K562 (cell line): ENCODE measurements at regions not wholly inside any gene's neighbourhood (a gene's known extent, or its start where the extent isn't known, plus 50 kb on each side); places are given as distances from the start of the nearest gene placed in this dataset.

Experiments
- CHD1 ChIP-seq: fragments of 200-600 bp; sonication (generic); IDR thresholded peaks from one replicate; pipeline ENCODE4 v1.6.1; 2012; ENCODE audit warnings: mild to moderate bottlenecking, moderate library complexity, low read length, inconsistent platforms
- CTCF ChIP-seq, 3 experiments: IDR thresholded peaks in 2 of 3; conservative IDR thresholded peaks in 1 of 3; 2 replicates each; pipeline ENCODE4 v1.5.1; 2011 to 2012; ENCODE audit warnings: low read length in 3 of 3, mild to moderate bottlenecking in 3 of 3, control low read depth in 2 of 3, improper control_type of control experiment in 1 of 3, inconsistent platforms in 1 of 3, low read depth in 1 of 3, mixed read lengths in 1 of 3, moderate library complexity in 1 of 3; ENCODE audit not compliant: insufficient read depth in 2 of 3
- EP300 ChIP-seq: IDR thresholded peaks from 2 replicates; pipeline ENCODE4 v1.6.1; 2012; ENCODE audit warnings: low read length, improper control_type of control experiment
- POLR2A ChIP-seq: fragments of 450-650 bp; conservative IDR thresholded peaks from 2 replicates; pipeline ENCODE4 v1.6.1; 2016
- TF ChIP-seq, protein P1 (sequence below): sonication (generic); formaldehyde crosslinking; IDR thresholded peaks from 2 replicates; pipeline ENCODE4 v1.8.0; 2023; ENCODE audit warnings: mild to moderate bottlenecking, missing genetic modification reagents

DNA sequence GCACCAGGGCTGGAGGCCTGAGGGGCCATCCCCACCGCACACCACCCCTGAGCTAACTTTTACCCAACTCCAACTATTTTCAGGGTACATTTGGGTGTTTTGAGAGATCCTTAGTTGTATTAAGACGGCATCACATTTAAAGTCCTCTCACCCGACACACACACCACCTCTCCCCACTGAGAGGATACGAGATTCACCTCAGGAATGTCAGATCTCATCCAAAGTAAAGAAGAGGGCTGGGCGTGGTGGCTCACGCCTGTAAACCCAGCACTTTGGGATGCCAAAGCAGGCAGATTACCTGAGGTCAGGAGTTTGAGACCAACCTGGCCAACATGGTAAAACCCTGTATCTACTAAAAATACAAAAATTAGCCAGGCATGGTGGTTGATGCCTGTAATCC lies 88.4 kb downstream of the RBFOX3 start:
- no peak for TF ChIP-seq CTCF (IDR thresholded peaks at IDR 0.05 in 2 of 3, conservative IDR thresholded peaks at IDR 0.05 in 1 of 3; ENCODE audit: insufficient read depth in 2 of 3, low read depth in 1 of 3, low read length in 3 of 3)
- TF ChIP-seq CHD1: no peak
- TF ChIP-seq, protein P1, sequence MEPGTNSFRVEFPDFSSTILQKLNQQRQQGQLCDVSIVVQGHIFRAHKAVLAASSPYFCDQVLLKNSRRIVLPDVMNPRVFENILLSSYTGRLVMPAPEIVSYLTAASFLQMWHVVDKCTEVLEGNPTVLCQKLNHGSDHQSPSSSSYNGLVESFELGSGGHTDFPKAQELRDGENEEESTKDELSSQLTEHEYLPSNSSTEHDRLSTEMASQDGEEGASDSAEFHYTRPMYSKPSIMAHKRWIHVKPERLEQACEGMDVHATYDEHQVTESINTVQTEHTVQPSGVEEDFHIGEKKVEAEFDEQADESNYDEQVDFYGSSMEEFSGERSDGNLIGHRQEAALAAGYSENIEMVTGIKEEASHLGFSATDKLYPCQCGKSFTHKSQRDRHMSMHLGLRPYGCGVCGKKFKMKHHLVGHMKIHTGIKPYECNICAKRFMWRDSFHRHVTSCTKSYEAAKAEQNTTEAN (CRISPR knock-in tag): no peak
- no peak for TF ChIP-seq EP300
- TF ChIP-seq POLR2A: no peak
